PC-3 (cell line): ENCODE measurements at regions not wholly inside any gene's neighbourhood (a gene's known extent, or its start where the extent isn't known, plus 50 kb on each side); places are given as distances from the start of the nearest gene placed in this dataset.

ENCODE experiments used
- ATAC-seq: fragments of 200-7000 bp; cut with Tn5 transposase; 2 replicates; pipeline ENCODE4 v1.9.1; 2020; ENCODE audit warnings: mild to moderate bottlenecking, moderate library complexity
- BruUV-seq: library from RNA; stranded (reverse); fragments of 400-500 nt; replicated peaks from 2 replicates; lab custom pipeline; 2021; lab: Mats Ljungman, UMichigan
- CTCF ChIA-PET: fragments of 300-600 bp; sonication (Branson Sonifier 250); formaldehyde crosslinking; loops from one replicate; lab custom pipeline; 2022; ENCODE audit warnings: antibody characterized with exemption; lab: Charles Lee
- POLR2A ChIA-PET: fragments of 300-600 bp; sonication (Branson Sonifier 250); formaldehyde crosslinking; loops from one replicate; lab custom pipeline; 2022; ENCODE audit warnings: antibody characterized with exemption; ENCODE audit not compliant: unreplicated experiment; lab: Charles Lee
- DNase-seq: peaks from one replicate; pipeline ENCODE4 v3.0.0-alpha.2; 2015
- H2AFZ ChIP-seq: fragments of 300-600 bp; sonication (generic); 2 replicates; pipeline ENCODE4 v1.6.0; 2016; ENCODE audit warnings: antibody characterized with exemption, low read length
- H3F3A ChIP-seq: fragments of 300-600 bp; sonication (generic); one replicate; pipeline ENCODE4 v1.6.0; 2017; ENCODE audit warnings: antibody characterized with exemption, low read length, control low read depth, mild to moderate bottlenecking; ENCODE audit not compliant: unreplicated experiment
- H3K27ac ChIP-seq: fragments of 300-600 bp; sonication (generic); 2 replicates; pipeline ENCODE4 v1.5.1; 2016; ENCODE audit warnings: mild to moderate bottlenecking, low read length
- H3K27me3 ChIP-seq: fragments of 300-600 bp; sonication (generic); 2 replicates; pipeline ENCODE4 v1.6.1; 2016; ENCODE audit warnings: low read length, mixed read lengths
- H3K36me3 ChIP-seq: fragments of 300-600 bp; sonication (generic); 2 replicates; pipeline ENCODE4 v1.6.1; 2016; ENCODE audit warnings: low read depth, mixed run types, low read length, mixed read lengths
- H3K4me1 ChIP-seq: fragments of 300-600 bp; sonication (generic); 2 replicates; pipeline ENCODE4 v1.5.1; 2016; ENCODE audit warnings: low read length; ENCODE audit not compliant: insufficient read depth
- H3K4me2 ChIP-seq: fragments of 300-600 bp; sonication (generic); 2 replicates; pipeline ENCODE4 v1.6.0; 2016; ENCODE audit warnings: low read length
- H3K4me3 ChIP-seq: fragments of 300-600 bp; sonication (generic); 2 replicates; pipeline ENCODE4 v1.5.1; 2016; ENCODE audit warnings: mild to moderate bottlenecking, low read length, mixed read lengths
- H3K79me2 ChIP-seq: fragments of 300-600 bp; sonication (generic); 2 replicates; pipeline ENCODE4 v1.6.1; 2017; ENCODE audit warnings: low read length, mixed read lengths
- H3K9ac ChIP-seq: fragments of 300-600 bp; sonication (generic); 2 replicates; pipeline ENCODE4 v1.6.0; 2016; ENCODE audit warnings: mild to moderate bottlenecking, low read length
- H3K9me2 ChIP-seq: fragments of 300-600 bp; sonication (generic); replicated peaks from 2 replicates; pipeline ENCODE4 v1.6.1; 2016; ENCODE audit warnings: mixed run types, low read length, mixed read lengths
- H3K9me3 ChIP-seq: fragments of 300-600 bp; sonication (generic); 2 replicates; pipeline ENCODE4 v1.6.1; 2016; ENCODE audit warnings: low read length, mixed read lengths
- H4K20me1 ChIP-seq: fragments of 300-600 bp; sonication (generic); 2 replicates; pipeline ENCODE4 v1.6.1; 2016; ENCODE audit warnings: low read length, mixed read lengths
- CTCF ChIP-seq: fragments of 300-600 bp; sonication (generic); conservative IDR thresholded peaks from 2 replicates; pipeline ENCODE4 v1.5.1; 2017; ENCODE audit warnings: antibody characterized with exemption, low read depth, mild to moderate bottlenecking, low read length
- EZH2 ChIP-seq: fragments of 300-600 bp; sonication (generic); IDR thresholded peaks from one replicate; pipeline ENCODE4 v1.6.1; 2017; ENCODE audit warnings: antibody characterized with exemption, mild to moderate bottlenecking, low read length; ENCODE audit not compliant: unreplicated experiment
- EZH2phosphoT487 ChIP-seq: fragments of 300-600 bp; sonication (generic); IDR thresholded peaks from 2 replicates; pipeline ENCODE4 v1.6.1; 2018; ENCODE audit warnings: mild to moderate bottlenecking, antibody characterized with exemption, low read length, borderline replicate concordance
- intact Hi-C: fragments of 100-400 bp; cut with micrococcal nuclease; formaldehyde crosslinking; loops from 2 replicates; pipeline ENCODE4 v1.9.0; 2023

- H3K9me2 ChIP-seq: no peaks in the 10 kb centered on the region
- H3K4me1 ChIP-seq: no peaks in the 10 kb centered on the region
- TF ChIP-seq EZH2phosphoT487 (no peak), CTCF (no peak), EZH2 (no peak)
- H4K20me1 ChIP-seq: no peaks in the 10 kb centered on the region
- H3K79me2 ChIP-seq: no peaks in the 10 kb centered on the region
- no peak overlapping the region for H2AFZ ChIP-seq
- CTCF ChIA-PET: no interaction called here
- no peaks in the 10 kb centered on the region for H3F3A ChIP-seq
- DNase-seq (no peak), ATAC-seq (no peak)
- 0 out of 2 replicates have a peak, but pooled peaks cover 4% of the 10 kb centered on the region for H3K9me3 ChIP-seq
- intact Hi-C loops: no loop called here
- no peaks in the 10 kb centered on the region for H3K36me3 ChIP-seq
- no peak overlapping the region for H3K4me3 ChIP-seq
- no TSS peak for BruUV-seq
- H3K27ac ChIP-seq: no peak overlapping the region
- H3K9ac ChIP-seq: no peak overlapping the region
- H3K4me2 ChIP-seq: no peak overlapping the region
- POLR2A ChIA-PET: no interaction called here
- H3K27me3 ChIP-seq: no peaks in the 10 kb centered on the region
Measured at GRCh38 chr9:12954441-12954840, 179.6 kb downstream of the LURAP1L start.

DNA sequence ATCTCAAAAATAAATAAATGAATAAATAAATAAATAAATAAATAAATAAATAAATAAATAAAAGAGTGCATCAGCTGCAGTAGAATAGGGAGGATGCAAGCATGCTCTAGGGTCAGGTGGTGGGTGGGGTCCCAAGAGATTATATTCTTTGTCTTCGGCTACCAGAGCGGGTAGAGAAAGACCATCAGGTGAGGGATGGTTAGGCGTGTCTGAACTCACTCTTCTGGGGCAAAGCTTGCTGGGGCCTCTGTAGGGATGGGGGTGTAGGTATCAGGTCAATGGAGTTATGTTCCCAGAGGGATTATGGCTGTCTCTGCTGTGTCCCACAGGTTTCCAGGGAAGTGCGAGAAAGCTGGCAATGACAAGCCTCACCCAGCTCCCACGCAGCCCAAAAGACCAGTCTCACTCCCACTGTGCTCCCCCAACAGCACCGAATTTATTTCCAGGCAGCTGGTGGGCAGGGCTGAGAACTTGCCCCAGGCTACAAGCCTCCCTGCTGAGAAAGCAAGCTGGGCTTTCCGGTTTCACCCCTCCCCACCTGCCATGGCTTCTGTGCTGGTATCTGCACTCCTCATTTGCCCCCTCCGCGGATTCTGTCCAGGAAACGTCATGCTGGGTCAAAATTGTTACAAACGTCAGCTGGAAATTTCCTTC is 180.8 kb downstream of the LURAP1L start:
- Histone ChIP-seq H3F3A (no peaks in the 10 kb centered on the region), H3K79me2 (no peaks in the 10 kb centered on the region), H3K9me3 (0 out of 2 replicates have a peak, but pooled peaks cover 4% of the 10 kb centered on the region), H3K4me2 (no peak overlapping the region), H3K9me2 (no peaks in the 10 kb centered on the region), H3K27me3 (no peaks in the 10 kb centered on the region), H3K36me3 (no peaks in the 10 kb centered on the region), H3K4me3 (no peak overlapping the region), H2AFZ (no peak overlapping the region), H3K9ac (no peak overlapping the region), H4K20me1 (no peaks in the 10 kb centered on the region), H3K27ac (no peak overlapping the region), H3K4me1 (peaks cover 8% of the 10 kb centered on the region; the same call in 1 of the 2 replicates)
- intact Hi-C loops: no loop called here
- BruUV-seq: no TSS peak
- TF ChIP-seq EZH2phosphoT487 (no peak), EZH2 (no peak), CTCF (no peak)
- ChIA-PET CTCF (no interaction called here), POLR2A (no interaction called here)
- DNase-seq (no peak), ATAC-seq (no peak)

- H3K4me1 ChIP-seq: peaks cover 14% of the 10 kb centered on the region
- TF ChIP-seq EZH2phosphoT487 (no peak), CTCF (no peak), EZH2 (no peak)
- no peak overlapping the region for H3K4me3 ChIP-seq
- ChIA-PET POLR2A (no interaction called here), CTCF (no interaction called here)
- 0 out of 2 replicates have a peak, but pooled peaks cover 4% of the 10 kb centered on the region for H3K9me3 ChIP-seq
- no peaks in the 10 kb centered on the region for H3F3A ChIP-seq
- H3K36me3 ChIP-seq: no peaks in the 10 kb centered on the region
- H3K9ac ChIP-seq: no peak overlapping the region
- intact Hi-C loops: no loop called here
- H3K27ac ChIP-seq: no peak overlapping the region
- no peak overlapping the region for H2AFZ ChIP-seq
- no peaks in the 10 kb centered on the region for H3K79me2 ChIP-seq
- no peak overlapping the region for H3K4me2 ChIP-seq
- BruUV-seq: no TSS peak
- H4K20me1 ChIP-seq: no peaks in the 10 kb centered on the region
- DNase-seq (no peak), ATAC-seq (no peak)
- H3K27me3 ChIP-seq: no peaks in the 10 kb centered on the region
- no peaks in the 10 kb centered on the region for H3K9me2 ChIP-seq
Measured at GRCh38 chr9:12956261-12956660, 181.4 kb downstream of the LURAP1L start.
